IPS DF 6.9 (cell line): ENCODE measurements at regions not wholly inside any gene's neighbourhood (a gene's known extent, or its start where the extent isn't known, plus 50 kb on each side); places are given as distances from the start of the nearest gene placed in this dataset.
"Not testable (repeated sequence)": the region's sequence is repeated elsewhere in the genome, so short reads cannot be mapped to it uniquely, and the experiment has no call there.

Source experiments
- DNase-seq: peaks from one replicate; pipeline ENCODE4 v3.0.0-alpha.2; 2013; ENCODE audit warnings: low read depth, low spot score
- H3K27ac ChIP-seq: one replicate; pipeline ENCODE4 v1.5.1; 2013; ENCODE audit warnings: low read length, control low read depth
- H3K27me3 ChIP-seq: 2 replicates; pipeline ENCODE4 v1.6.1; 2013; ENCODE audit warnings: mild to moderate bottlenecking, low read length; ENCODE audit not compliant: control insufficient read depth, insufficient read depth
- H3K36me3 ChIP-seq: 2 replicates; pipeline ENCODE4 v1.6.1; 2013; ENCODE audit warnings: low read length; ENCODE audit not compliant: control insufficient read depth, insufficient read depth
- H3K4me1 ChIP-seq: 2 replicates; pipeline ENCODE4 v1.6.1; 2013; ENCODE audit warnings: low read length; ENCODE audit not compliant: control insufficient read depth, insufficient read depth
- H3K4me3 ChIP-seq: 2 replicates; pipeline ENCODE4 v1.5.1; 2013; ENCODE audit warnings: mild to moderate bottlenecking, low read length
- H3K9me3 ChIP-seq: 2 replicates; pipeline ENCODE4 v1.6.1; 2013; ENCODE audit warnings: low read length, inconsistent platforms; ENCODE audit not compliant: control insufficient read depth, insufficient read depth
- WGBS: extraction: QIAGEN DNeasy Blood & Tissue Kit; methylation state at CpG from one replicate; pipeline ENCODE4 v1.1.7; 2013; ENCODE audit warnings: mixed read lengths, missing lambda C conversion rate; ENCODE audit not compliant: insufficient read length, insufficient coverage; 5-methylcytosine and 5-hydroxymethylcytosine counted together

DNA sequence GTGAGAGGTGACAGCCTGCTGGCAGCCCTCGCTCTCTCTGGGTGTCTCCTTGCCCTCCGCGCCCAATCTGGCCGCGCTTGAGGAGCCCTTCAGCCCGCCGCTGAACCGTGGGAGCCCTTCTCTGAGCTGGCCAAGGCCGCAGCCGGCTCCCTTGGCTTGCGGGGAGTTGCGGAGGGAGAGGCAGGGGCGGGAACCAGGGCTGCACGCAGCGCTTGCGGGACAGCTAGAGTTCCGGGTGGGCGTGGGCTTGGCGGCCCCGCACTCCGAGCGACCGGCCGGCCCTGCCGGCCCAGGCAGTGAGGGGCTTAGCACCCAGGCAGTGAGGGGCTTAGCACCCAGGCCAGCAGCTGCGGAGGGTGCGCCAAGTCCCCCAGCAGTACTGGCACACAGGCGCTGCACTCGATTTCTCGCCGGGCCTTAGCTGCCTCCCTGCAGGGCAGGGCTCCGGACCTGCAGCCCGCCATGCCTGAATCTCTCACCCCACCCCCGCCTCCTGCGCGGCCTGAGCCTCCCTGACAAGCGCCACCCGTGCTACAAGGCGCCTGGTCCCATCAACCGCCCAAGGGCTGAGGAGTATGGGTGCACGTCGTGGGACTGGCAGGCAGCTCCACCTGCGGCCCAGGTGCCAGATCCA is 1526.1 kb downstream of the FAM181B start:
- Histone ChIP-seq H3K4me1 (no peaks in the 10 kb centered on the region), H3K9me3 (no peaks in the 10 kb centered on the region), H3K36me3 (no peaks in the 10 kb centered on the region), H3K27me3 (no peaks in the 10 kb centered on the region), H3K4me3 (no peak overlapping the region; the same call in 1 of the 2 replicates), H3K27ac (no peak overlapping the region)
- no CpG with 5 or more reads among the region's 43 CpGs for WGBS
- DNase-seq, result no peak

DNA sequence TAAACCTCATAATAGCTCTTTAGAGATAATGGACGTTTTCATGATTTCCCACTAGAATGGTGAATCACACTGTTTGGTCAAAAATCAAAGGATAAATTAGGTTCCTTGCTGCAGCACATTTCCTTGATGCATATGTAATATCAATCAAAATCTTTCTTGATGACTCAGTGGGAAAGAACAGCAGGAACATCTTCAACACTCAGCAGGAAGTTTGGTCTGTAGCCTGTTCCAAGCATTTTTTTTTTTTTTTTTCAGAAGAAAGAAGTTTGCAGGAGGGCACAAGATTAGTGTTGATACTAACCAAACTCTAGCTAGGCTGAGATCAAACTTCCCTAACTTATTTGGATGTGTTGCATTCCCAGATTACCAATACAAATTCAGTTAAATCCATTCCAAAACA is 1529.8 kb downstream of the FAM181B start:
- Histone ChIP-seq H3K27me3 (no peaks in the 10 kb centered on the region), H3K4me1 (no peaks in the 10 kb centered on the region), H3K36me3 (no peaks in the 10 kb centered on the region), H3K9me3 (no peaks in the 10 kb centered on the region), H3K4me3 (no peak overlapping the region), H3K27ac (no peak overlapping the region)
- no CpG with 5 or more reads among the region's 1 CpG for WGBS
- no peak for DNase-seq

DNA sequence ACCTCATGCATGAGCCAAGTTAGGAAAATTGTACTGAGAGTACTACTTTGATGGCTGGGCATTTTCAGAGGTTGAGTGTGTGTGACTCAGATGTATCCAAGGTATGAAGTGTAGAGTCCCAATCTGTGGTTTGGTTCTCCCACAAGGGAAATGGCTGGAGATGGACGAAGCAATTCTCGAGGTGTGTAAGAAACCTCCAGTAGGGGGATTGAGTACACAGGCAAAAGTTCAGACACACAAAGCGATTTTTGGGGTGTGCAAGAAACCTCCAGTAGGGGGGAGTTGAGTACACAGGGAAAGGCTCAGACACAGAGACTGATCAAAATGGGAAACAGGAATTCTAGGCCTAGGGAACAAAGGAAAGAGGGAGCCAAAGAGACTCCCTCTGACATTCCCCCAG is 1536.3 kb downstream of the FAM181B start:
- Histone ChIP-seq H3K9me3 (no peaks in the 10 kb centered on the region; the same call in 1 of the 2 replicates), H3K27me3 (no peaks in the 10 kb centered on the region), H3K4me1 (no peaks in the 10 kb centered on the region), H3K27ac (no peak overlapping the region), H3K36me3 (no peaks in the 10 kb centered on the region), H3K4me3 (no peak overlapping the region)
- no CpG with 5 or more reads among the region's 3 CpGs for WGBS
- DNase-seq, result no peak

DNA sequence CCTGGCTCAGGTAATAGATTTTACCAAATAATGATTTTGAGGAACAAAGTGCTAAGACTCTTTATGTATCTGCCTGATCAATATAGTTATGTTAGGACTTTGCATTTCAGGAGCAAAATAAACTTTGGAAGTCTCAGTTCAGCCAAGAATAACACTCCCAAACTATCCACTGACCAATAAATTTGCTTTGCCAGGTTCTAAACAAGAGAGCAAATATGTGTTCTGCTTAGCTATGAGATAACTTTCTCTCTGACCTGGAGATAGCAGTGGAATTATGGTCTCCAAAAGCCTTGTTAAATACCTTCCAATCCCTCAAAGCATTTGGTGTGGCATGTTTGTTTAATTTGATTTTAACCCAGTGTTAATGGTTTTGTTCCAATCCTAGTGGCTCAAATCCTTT is 1541.1 kb downstream of the FAM181B start:
- Histone ChIP-seq H3K36me3 (no peaks in the 10 kb centered on the region), H3K27ac (no peak overlapping the region), H3K4me3 (no peak overlapping the region), H3K27me3 (no peaks in the 10 kb centered on the region), H3K9me3 (no peaks in the 10 kb centered on the region), H3K4me1 (no peaks in the 10 kb centered on the region)
- no peak for DNase-seq

GRCh38 chr11:81190546-81190945 is 1543.1 kb downstream of the FAM181B start:
- no peaks in the 10 kb centered on the region for H3K36me3 ChIP-seq
- no peak for DNase-seq
- no peaks in the 10 kb centered on the region for H3K4me1 ChIP-seq
- H3K27ac ChIP-seq, result no peak overlapping the region
- H3K9me3 ChIP-seq, result no peaks in the 10 kb centered on the region
- H3K4me3 ChIP-seq, result no peak overlapping the region
- no peaks in the 10 kb centered on the region for H3K27me3 ChIP-seq

DNA sequence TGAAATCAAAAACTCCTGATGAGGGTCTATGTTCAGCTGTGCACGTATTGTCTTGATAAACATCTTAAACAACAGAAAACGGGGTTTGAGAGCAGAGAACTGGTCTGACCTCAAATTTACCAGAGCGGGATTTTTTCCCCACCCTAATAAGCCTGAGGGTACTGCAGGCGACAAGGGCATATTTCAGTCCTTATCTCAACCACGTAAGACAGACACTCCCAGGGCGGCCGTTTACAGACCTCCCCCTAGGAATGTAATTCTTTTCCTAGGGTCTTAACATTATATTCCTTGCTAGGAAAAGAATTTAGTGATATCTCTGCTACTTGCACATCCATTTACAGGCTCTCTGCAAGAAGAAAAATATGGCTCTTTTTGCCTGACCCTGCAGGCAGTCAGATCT is 1546.6 kb downstream of the FAM181B start:
- H3K4me3 ChIP-seq, H3K36me3 ChIP-seq, H3K9me3 ChIP-seq, H3K27me3 ChIP-seq, H3K27ac ChIP-seq, DNase-seq, H3K4me1 ChIP-seq: not testable (repeated sequence)
- WGBS, result no CpG with 5 or more reads among the region's 7 CpGs

GRCh38 chr11:81174646-81175330 is 1558.9 kb downstream of the FAM181B start:
- no peak overlapping the region for H3K4me3 ChIP-seq
- H3K27ac ChIP-seq, result no peak overlapping the region
- no peaks in the 10 kb centered on the region for H3K36me3 ChIP-seq
- no peaks in the 10 kb centered on the region for H3K27me3 ChIP-seq
- no peak for DNase-seq
- H3K9me3 ChIP-seq, result no peaks in the 10 kb centered on the region
- H3K4me1 ChIP-seq, result no peaks in the 10 kb centered on the region
- no CpG with 5 or more reads among the region's 3 CpGs for WGBS

- Histone ChIP-seq H3K27ac (no peak overlapping the region), H3K9me3 (no peaks in the 10 kb centered on the region), H3K36me3 (no peaks in the 10 kb centered on the region), H3K4me3 (no peak overlapping the region), H3K27me3 (no peaks in the 10 kb centered on the region), H3K4me1 (no peaks in the 10 kb centered on the region)
- no peak for DNase-seq
- no CpG with 5 or more reads among the region's 1 CpG for WGBS
Measured at GRCh38 chr11:81165164-81165563, 1568.5 kb downstream of the FAM181B start.

GRCh38 chr11:81159900-81160299 is 1573.8 kb downstream of the FAM181B start:
- H3K9me3 ChIP-seq, result no peaks in the 10 kb centered on the region
- no peak for DNase-seq
- H3K27ac ChIP-seq, result no peak overlapping the region
- no peaks in the 10 kb centered on the region for H3K36me3 ChIP-seq
- H3K4me3 ChIP-seq, result no peak overlapping the region
- H3K4me1 ChIP-seq, result no peaks in the 10 kb centered on the region
- WGBS, result no CpG with 5 or more reads among the region's 3 CpGs
- H3K27me3 ChIP-seq, result no peaks in the 10 kb centered on the region

DNA sequence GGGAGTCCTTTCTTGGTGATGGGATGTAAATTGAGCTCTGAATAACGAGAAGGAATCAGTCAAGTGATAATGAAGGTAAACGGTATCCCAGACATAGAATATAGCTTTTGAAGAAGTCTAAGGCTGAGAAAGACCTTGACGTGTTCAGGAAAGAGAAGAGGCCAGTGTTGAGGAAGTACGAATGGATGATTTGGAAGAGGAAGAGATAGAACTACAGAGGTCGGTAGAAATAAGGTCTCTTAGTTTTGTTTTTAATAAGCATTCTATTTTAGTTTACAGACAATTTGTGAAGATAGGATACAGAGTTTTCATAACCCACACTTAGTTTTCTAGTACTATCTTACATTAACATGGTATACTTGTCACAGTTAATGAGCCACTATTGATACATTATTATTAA is 1598.1 kb downstream of the FAM181B start:
- Histone ChIP-seq H3K4me3 (no peak overlapping the region), H3K27ac (no peak overlapping the region), H3K4me1 (no peaks in the 10 kb centered on the region), H3K9me3 (no peaks in the 10 kb centered on the region), H3K27me3 (no peaks in the 10 kb centered on the region), H3K36me3 (no peaks in the 10 kb centered on the region)
- WGBS, result 100% methylated on average over 2 of the region's 5 CpGs
- no peak for DNase-seq

DNA sequence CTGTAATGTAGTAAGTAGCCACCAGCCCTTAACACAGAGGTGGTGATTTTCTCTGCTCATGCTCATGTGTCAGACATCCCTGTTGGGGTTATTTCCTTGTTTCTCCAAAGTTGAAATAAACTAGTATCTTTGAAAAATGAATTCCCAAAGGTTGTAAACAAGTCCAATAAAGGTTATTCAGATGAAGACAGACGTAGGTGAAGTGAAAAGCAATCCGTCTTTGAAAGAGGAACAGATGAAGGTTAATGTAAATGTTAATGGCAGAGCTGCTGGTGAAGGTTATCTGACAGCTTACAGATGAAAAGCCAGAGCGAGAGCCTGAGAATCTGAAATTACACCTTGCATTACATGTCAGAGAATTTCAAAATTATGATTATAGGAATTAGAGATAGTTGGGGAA is 1604.0 kb downstream of the FAM181B start:
- no peak overlapping the region for H3K4me3 ChIP-seq
- H3K9me3 ChIP-seq, result no peaks in the 10 kb centered on the region
- WGBS, result no CpG with 5 or more reads among the region's 3 CpGs
- no peaks in the 10 kb centered on the region for H3K36me3 ChIP-seq
- no peak overlapping the region for H3K27ac ChIP-seq
- no peaks in the 10 kb centered on the region for H3K4me1 ChIP-seq
- no peak for DNase-seq
- no peaks in the 10 kb centered on the region for H3K27me3 ChIP-seq
